ENCODE measurements at regions not wholly inside any gene's neighbourhood (a gene's known extent, or its start where the extent isn't known, plus 50 kb on each side); places are given as distances from the start of the nearest gene placed in this dataset.

DNA sequence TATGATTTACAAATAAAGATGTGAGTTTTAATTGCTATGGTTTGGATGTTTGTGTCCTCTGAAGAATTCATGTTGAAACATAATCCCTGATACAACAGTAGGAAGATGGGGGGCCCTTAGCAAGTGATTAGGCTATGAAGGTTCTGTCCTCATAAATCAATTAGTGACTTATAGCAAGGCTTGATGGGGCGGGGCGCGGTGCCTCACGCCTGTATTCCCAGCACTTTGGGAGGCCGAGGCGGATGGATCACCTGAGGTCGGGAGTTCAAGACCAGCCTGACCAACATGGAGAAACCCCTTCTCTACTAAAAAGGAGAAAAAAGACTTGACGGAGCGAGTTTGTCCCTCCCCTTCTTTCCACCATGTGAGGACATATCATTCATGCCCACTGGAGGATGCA is 2486.5 kb upstream of the PCDH20 start:
- H3K9ac ChIP-seq (ENCODE audit: low read length) = no peak overlapping the region
- H3K9me2 ChIP-seq (ENCODE audit: insufficient read depth) = no peaks in the 10 kb centered on the region
- CTCF ChIA-PET = no interaction called here
- H3K27me3 ChIP-seq (ENCODE audit: insufficient read depth, low read length) = no peaks in the 10 kb centered on the region
- no TSS peak for BruUV-seq (replicated peaks)
- intact Hi-C loops (cut with micrococcal nuclease) = no loop called here
- RAD21 ChIA-PET (ENCODE audit: low non-redundant PET in 1 of 2, low total read pairs in 2 of 2, uncharacterized antibody in 2 of 2, unreplicated experiment in 2 of 2) = no interaction called here
- POLR2A ChIA-PET = no interaction called here
- no peak for TF ChIP-seq JUND (IDR thresholded peaks at IDR 0.05)
- TF ChIP-seq FOSL1 (IDR thresholded peaks at IDR 0.05; ENCODE audit: low read depth) = no peak
- no peak for TF ChIP-seq YY1 (IDR thresholded peaks at IDR 0.05; ENCODE audit: extremely low read depth, insufficient replicate concordance, low read depth, low read length)
- TF ChIP-seq EZH2 (IDR thresholded peaks at IDR 0.05) = no peak
- TF ChIP-seq, protein P1, sequence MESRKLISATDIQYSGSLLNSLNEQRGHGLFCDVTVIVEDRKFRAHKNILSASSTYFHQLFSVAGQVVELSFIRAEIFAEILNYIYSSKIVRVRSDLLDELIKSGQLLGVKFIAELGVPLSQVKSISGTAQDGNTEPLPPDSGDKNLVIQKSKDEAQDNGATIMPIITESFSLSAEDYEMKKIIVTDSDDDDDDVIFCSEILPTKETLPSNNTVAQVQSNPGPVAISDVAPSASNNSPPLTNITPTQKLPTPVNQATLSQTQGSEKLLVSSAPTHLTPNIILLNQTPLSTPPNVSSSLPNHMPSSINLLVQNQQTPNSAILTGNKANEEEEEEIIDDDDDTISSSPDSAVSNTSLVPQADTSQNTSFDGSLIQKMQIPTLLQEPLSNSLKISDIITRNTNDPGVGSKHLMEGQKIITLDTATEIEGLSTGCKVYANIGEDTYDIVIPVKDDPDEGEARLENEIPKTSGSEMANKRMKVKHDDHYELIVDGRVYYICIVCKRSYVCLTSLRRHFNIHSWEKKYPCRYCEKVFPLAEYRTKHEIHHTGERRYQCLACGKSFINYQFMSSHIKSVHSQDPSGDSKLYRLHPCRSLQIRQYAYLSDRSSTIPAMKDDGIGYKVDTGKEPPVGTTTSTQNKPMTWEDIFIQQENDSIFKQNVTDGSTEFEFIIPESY (IDR thresholded peaks at IDR 0.05; ENCODE audit: extremely low read depth, insufficient replicate concordance, low read length) = no peak
- no peak for TF ChIP-seq ZFX (IDR thresholded peaks at IDR 0.05)
- TF ChIP-seq, protein P2, sequence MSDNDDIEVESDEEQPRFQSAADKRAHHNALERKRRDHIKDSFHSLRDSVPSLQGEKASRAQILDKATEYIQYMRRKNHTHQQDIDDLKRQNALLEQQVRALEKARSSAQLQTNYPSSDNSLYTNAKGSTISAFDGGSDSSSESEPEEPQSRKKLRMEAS (IDR thresholded peaks at IDR 0.05) = no peak
- no peak for TF ChIP-seq EGR1 (IDR thresholded peaks at IDR 0.05; ENCODE audit: low read depth)
- TF ChIP-seq, protein P3, sequence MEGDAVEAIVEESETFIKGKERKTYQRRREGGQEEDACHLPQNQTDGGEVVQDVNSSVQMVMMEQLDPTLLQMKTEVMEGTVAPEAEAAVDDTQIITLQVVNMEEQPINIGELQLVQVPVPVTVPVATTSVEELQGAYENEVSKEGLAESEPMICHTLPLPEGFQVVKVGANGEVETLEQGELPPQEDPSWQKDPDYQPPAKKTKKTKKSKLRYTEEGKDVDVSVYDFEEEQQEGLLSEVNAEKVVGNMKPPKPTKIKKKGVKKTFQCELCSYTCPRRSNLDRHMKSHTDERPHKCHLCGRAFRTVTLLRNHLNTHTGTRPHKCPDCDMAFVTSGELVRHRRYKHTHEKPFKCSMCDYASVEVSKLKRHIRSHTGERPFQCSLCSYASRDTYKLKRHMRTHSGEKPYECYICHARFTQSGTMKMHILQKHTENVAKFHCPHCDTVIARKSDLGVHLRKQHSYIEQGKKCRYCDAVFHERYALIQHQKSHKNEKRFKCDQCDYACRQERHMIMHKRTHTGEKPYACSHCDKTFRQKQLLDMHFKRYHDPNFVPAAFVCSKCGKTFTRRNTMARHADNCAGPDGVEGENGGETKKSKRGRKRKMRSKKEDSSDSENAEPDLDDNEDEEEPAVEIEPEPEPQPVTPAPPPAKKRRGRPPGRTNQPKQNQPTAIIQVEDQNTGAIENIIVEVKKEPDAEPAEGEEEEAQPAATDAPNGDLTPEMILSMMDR (IDR thresholded peaks at IDR 0.05 in 2 of 3, conservative IDR thresholded peaks at IDR 0.05 in 1 of 3; ENCODE audit: borderline replicate concordance in 1 of 3, insufficient read depth in 1 of 3, low read depth in 2 of 3, low read length in 2 of 3) = no peak
- TF ChIP-seq, protein P4, sequence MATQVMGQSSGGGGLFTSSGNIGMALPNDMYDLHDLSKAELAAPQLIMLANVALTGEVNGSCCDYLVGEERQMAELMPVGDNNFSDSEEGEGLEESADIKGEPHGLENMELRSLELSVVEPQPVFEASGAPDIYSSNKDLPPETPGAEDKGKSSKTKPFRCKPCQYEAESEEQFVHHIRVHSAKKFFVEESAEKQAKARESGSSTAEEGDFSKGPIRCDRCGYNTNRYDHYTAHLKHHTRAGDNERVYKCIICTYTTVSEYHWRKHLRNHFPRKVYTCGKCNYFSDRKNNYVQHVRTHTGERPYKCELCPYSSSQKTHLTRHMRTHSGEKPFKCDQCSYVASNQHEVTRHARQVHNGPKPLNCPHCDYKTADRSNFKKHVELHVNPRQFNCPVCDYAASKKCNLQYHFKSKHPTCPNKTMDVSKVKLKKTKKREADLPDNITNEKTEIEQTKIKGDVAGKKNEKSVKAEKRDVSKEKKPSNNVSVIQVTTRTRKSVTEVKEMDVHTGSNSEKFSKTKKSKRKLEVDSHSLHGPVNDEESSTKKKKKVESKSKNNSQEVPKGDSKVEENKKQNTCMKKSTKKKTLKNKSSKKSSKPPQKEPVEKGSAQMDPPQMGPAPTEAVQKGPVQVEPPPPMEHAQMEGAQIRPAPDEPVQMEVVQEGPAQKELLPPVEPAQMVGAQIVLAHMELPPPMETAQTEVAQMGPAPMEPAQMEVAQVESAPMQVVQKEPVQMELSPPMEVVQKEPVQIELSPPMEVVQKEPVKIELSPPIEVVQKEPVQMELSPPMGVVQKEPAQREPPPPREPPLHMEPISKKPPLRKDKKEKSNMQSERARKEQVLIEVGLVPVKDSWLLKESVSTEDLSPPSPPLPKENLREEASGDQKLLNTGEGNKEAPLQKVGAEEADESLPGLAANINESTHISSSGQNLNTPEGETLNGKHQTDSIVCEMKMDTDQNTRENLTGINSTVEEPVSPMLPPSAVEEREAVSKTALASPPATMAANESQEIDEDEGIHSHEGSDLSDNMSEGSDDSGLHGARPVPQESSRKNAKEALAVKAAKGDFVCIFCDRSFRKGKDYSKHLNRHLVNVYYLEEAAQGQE (IDR thresholded peaks at IDR 0.05; ENCODE audit: low read depth) = no peak
- no peak overlapping the region for H2AFZ ChIP-seq (ENCODE audit: low read depth, low read length, poor library complexity, severe bottlenecking)
- no peaks in the 10 kb centered on the region for H3K9me3 ChIP-seq (ENCODE audit: control insufficient read depth in 1 of 2, insufficient read depth in 1 of 2, low read depth in 1 of 2, low read length in 2 of 2)
- H3K4me3 ChIP-seq (replicated peaks in 1 of 2; ENCODE audit: low read depth in 1 of 2, low read length in 2 of 2) = no peak overlapping the region
- H4K20me1 ChIP-seq (ENCODE audit: insufficient read depth) = no peaks in the 10 kb centered on the region
- no peaks in the 10 kb centered on the region for H3K79me2 ChIP-seq (ENCODE audit: insufficient read depth, low read length)
- H3K36me3 ChIP-seq (ENCODE audit: control insufficient read depth in 1 of 2, insufficient read depth in 2 of 2, low read length in 2 of 2) = no peaks in the 10 kb centered on the region
- no peak overlapping the region for H3K27ac ChIP-seq (ENCODE audit: low read depth, low read length)
- ATAC-seq (no peak), DNase-seq (ENCODE audit: low read depth, low spot score) (no peak)
- no peak overlapping the region for H3K4me2 ChIP-seq (ENCODE audit: low read length)
- no peaks in the 10 kb centered on the region for H3K4me1 ChIP-seq (ENCODE audit: control insufficient read depth in 1 of 2, insufficient read depth in 2 of 2, low read length in 2 of 2)

Measured in HCT116 (cell line).